Suppressor macrophage treated with lipopolysaccharide for 4 hours (primary cell): ENCODE measurements at regions not wholly inside any gene's neighbourhood (a gene's known extent, or its start where the extent isn't known, plus 50 kb on each side); places are given as distances from the start of the nearest gene placed in this dataset.

Experiments used
- DNase-seq: peaks from one replicate; pipeline ENCODE4 v3.0.0-alpha.2; 2020

GRCh38 chr4:11801466-11802446 lies 373.1 kb upstream of the HS3ST1 start:
- DNase-seq: no peak

GRCh38 chr4:11799196-11799595 lies 370.5 kb upstream of the HS3ST1 start:
- DNase-seq: no peak

DNA sequence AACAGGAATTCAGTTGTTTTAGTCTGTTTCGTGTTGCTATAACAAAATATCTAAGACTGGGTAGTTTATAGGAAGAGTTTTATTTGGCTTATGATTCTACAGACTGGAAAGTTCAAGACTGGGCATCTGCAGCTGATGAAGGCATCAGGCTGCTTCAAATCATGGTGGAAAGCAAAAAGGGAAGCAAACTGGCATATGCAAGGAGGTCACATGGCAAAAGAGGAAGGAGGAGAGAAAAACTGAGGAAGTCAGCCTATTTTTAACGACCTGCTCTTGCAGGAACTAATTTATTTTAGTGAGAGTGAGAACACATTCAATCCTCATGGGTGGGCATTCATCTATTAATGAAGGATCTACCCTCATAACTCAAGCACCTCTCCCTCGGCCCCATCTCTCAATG lies 363.1 kb upstream of the HS3ST1 start:
- DNase-seq: peak; percentile 26

DNA sequence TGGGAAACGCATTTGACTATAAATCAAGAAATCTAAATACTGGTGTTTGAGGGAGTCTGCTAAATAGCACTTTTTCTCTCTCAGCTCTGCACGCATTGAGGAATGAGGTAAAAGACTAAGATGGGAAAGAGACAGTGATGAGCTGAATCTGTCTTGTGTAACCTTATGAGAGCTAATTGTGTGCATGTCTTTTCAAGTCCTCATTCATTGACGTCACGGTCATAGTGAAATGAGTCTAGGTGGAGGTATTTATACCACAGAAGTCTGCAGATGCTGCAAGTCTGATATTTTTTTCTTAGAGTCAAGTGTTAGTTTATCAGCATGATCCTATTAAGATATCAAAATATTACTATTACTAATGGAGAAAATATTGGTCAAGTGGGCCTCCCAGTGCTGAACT lies 361.5 kb upstream of the HS3ST1 start:
- no peak for DNase-seq

DNA sequence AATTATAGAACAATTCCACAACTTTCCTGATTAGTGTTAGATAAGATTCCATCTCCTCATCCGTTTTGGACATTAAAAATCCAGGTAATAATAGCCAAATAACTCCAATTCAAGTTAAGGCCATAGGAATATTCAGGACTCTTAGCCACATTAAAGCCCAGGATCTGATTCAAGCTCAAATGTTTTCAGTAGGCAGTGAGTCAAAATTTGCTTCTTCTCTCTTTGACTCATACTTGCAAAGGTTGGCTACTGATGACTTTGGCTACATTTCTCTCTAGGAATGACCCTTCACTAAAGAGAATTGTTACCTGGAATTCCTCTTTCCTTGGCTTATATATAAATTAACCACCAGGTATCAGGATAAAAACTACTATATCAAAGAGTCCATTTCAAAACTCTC lies 354.9 kb upstream of the HS3ST1 start:
- no peak for DNase-seq

GRCh38 chr4:11782859-11783258 lies 354.2 kb upstream of the HS3ST1 start:
- no peak for DNase-seq

DNA sequence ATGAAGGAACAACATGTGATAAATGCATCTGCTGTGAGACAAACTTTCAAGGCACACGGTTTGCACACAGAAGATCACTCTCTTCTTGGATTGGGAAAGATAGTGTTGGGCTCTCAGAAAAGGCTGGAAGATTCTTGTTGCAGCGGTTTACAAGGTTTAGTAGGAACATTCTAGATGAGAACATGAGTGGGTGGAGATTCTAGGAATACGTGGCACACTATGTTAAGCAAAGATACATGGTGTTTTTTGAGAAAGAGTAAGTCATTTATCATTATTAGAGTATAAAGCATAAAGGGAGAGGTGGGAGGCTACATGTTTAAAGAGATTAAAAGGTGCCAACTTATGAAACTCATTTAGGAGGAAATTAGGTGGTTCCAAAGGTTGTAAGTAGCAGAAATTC lies 348.8 kb upstream of the HS3ST1 start:
- DNase-seq: no peak

DNA sequence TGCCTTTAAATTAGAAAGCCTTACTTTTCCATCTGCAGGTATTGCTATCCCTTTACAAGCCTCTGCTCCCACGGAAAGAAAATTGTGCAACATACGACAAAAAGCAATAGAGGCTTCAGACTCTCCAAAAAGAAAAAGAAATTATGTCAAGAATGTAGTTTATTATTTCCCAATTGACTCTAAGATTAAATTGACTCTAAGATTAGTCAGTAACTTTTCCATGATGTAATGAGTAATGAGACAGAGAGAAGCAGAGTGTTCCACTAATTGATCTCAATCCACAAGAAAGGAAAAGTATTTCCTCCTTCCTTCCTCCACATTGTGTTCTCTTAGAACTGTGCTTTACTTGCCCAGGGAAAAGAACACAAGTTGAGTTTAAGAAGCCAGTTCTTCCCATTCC lies 345.7 kb upstream of the HS3ST1 start:
- DNase-seq: no peak

DNA sequence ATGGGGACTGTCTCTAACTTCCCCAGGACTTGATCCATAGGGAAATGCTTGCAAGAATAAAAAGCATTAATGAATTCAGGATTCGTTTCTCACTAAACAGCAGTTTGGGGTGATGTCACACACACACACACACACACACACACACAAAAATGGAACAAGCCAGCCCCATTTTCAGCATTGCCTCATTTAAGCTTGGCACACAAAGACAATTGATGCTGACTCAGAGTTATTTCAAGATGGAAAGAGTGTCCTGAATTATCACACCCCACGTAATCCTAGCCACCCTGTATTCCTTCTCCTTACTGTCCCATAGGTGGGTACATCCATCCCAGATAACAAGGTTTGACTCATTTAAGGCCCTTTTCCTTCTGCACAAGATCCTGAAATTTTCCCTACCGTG lies 345.1 kb upstream of the HS3ST1 start:
- DNase-seq: no peak

DNA sequence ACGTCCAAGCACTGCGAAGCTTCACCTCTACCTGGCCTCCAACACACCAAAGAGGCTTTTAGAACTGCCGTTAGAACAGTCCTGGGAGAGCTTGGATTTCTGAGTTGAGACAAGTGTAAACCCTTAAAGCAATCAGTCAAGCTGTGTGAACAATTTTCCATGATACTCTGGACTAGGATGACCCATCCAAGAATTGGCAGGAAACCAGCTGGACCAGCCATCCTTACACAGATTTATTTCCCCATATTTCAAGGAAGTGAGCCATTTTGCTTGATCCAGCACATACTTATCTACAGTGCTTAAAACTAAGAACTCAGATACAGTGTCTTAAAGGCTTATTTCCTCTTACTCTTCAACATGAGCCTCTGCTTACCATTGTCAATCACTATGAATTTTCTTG lies 340.7 kb upstream of the HS3ST1 start:
- no peak for DNase-seq

DNA sequence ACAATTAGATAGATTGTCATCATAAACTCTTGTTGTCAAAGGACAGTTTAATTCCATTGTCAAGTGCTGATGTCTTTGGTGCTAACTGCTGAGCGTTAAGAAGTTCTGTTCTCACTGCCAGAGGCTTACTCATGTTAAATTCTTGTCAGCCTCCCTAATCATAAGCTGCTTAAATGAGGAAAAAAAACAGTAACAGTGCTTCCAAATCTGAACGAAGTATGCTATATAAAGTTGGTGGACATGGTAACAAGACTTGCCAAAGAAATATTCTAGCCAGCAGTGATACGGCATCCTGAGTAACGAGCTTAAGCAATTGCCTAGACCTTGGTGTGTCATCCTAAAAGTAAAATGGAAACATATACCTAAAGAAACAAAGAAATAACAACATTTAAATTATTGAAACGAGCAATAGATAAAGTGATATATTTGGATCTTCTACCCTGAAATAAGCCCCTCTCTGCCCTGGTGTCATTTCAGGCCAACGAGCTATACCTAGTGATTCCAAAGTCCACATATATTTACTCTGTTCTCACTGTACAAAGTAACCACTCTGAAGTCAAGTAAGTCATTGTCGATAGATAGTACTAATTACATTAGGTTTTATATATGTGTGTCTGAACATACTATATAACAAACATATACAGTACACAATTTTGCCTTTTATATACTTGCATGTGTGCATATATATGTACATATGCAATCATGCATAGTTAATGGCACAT lies 339.7 kb upstream of the HS3ST1 start:
- DNase-seq: no peak

DNA sequence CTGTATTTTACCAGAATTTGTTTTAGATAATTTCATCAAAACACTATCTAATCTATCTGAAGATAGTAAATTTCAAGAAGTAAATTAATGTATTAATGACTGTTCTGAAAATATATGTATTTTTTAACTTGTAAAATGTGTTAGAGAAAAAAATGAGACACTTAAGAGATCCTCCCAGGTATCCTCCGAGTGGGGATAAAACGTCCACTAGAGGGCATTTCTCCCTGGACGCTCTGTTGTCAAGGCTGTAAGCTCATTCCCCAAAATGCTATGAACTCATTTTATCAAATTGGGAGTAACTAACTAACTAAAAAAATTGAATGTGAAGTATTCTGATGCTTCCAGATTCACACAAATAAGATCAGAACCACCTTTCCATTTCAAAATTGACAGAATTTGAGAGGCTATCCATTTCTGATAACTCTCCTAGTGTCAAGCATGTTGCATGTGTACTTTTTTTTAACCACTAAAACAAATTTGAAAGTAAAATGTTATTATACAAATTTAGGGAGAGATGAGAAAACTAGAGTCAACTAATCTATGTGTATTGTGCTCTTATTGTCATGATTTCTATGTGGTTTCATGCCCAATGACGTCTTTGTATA lies 337.3 kb upstream of the HS3ST1 start:
- DNase-seq: peak; percentile 56

GRCh38 chr4:11748164-11748872 lies 319.6 kb upstream of the HS3ST1 start:
- no peak for DNase-seq

DNA sequence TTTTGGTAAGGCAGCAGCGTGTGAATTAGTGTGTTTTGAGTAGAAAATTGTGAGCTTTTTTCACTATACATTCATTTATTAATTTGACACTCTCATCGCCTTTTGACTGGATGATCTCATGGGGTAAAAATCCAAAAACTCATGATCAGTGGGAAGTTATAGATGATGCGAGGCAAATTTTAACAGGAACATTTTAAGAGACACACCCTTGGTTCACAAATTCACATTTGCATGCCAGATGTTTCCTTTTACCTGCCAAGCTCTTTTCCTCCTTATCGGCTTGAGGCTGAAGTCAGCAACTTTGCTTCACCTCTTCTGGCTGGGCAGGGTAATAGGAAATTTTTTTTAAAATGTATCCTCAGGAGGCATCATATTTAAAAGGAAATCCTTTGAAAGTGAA lies 318.0 kb upstream of the HS3ST1 start:
- no peak for DNase-seq

- no peak for DNase-seq
These were observed 315.3 kb upstream of the HS3ST1 start for GRCh38 chr4:11743976-11744375.

DNA sequence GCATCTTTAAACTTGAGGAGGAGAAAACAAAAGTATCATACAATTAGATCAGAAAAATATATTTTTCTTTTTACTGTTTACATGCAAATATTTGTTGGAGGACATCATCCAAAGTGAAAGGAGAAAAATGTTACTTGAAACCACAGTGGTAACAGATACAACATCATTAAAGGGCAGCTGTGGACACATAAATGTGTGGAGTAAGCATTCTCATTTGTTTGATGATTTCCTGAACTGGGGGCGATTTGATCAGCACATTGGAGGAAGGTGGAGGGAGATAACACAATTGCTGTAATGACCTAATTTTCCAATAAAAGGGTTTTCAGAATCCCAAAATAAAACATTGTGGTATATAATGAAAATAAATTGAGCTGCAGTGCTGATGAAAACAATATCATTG lies 314.5 kb upstream of the HS3ST1 start:
- no peak for DNase-seq

DNA sequence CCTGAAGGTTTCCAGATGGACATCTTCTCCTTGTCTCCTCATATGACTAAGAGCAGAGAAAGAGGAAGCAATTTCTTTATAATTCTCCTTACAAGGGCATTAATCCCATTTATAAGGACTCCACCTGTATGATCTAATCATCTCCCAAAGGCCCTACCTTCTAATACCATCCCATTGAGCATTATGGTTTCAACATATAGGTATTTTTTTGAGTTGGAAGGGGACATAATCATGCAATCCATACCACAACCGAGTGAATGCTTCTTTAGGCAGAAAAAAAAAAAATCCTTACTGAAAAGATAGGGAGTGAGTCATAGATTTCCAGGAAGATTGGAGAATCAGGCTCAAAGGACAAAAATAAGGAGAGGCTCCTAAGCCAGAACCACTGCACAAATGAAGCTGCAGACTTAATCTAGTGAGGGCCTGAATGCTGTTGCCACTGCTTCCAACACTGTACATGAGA lies 312.5 kb upstream of the HS3ST1 start:
- no peak for DNase-seq

DNA sequence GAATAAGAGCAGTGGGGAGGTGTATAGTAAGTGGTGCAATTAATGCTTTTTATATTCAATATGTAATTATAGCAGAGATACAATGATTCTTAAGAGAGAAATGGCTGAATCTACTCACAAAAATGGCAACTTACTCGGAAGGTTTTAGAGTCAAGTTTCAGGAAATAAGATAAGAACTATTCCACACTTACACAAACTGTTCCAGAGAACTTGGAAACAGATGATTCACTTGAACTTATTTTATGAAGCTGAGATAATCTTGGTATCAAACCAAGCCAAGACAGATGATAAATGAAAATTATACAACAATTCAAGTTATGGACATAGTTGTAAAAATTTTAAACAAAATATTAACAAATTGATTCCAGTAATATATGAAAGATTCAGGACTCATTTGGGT lies 311.3 kb upstream of the HS3ST1 start:
- DNase-seq: no peak

DNA sequence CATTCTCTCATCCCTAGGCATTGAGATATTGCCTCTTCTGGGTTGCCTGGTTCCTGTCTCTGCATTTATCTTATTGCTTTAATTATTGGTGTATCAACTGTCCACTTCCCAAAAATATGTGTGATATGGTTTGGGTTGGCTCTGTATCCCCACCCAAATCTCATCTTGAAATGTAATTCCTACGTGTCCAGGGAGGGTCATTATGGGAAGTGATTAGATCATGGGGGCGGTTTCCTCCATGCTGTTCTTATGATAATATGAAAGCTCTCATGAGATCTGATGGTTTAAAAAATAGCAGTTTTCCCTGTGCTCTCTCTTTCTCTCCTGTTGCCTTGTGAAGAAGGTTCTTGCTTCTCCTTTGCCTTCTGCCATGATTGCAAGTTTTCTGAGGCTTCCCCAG lies 308.3 kb upstream of the HS3ST1 start:
- DNase-seq: no peak

- DNase-seq: no peak
These were observed 307.0 kb upstream of the HS3ST1 start for GRCh38 chr4:11735651-11736050.

DNA sequence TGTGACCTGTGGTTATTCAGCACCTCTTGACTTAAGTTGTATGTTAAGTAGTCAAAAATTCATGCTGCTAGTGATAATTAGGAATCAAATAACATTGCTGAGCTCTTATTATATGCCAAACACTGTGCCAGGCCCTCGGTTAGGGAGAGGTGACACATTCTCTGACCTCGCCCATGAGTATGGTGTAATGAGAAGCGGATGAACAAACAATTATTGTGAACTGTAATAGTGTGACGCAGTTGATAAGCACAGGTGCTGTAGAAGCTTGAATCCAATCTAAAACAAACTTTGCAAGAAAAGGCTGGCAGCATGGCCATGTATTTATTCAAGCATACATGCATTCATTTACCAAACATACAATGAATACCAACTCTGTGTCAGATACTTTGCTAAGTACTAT lies 303.5 kb upstream of the HS3ST1 start:
- DNase-seq: no peak

DNA sequence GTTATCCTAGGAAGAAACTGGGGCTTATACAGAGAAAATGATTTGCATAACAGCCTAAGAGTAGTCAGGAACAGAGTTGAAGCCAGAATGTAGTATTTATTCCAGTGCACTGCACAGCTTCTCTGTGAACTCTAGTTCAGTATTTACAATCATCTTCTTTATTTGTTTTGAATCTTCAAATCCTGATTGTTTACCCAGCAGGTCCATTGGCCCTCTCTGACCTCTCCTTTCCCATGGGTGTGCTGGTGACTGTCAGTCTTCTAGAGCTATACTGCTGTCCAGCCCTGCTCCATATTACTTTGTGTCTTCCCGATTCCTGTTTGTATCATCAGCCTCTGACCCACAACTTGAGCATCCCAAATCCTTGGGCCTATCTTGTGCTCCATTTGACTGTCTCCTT lies 301.9 kb upstream of the HS3ST1 start:
- DNase-seq: no peak

DNA sequence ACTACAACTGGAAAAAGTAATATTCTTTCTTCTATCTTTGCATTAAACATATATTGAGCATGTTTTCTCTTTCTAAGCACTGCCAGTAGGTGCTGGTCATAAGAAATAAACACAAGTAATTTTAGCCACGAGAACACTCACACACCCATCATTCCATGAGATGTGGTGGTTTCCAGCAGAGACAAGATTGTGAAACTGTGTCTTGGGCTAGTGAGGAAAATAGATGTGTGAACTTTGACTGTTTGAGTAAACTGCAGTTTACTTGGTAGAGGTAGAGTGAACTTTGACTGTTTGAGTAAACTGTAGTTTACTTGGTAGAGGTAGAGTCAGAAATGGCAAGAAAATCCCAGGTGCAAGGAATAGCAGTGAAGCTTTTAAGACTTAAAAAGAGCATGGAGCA lies 300.9 kb upstream of the HS3ST1 start:
- no peak for DNase-seq
